ENCODE measurements at regions not wholly inside any gene's neighbourhood (a gene's known extent, or its start where the extent isn't known, plus 50 kb on each side); places are given as distances from the start of the nearest gene placed in this dataset.
"Not testable (repeated sequence)": the region's sequence is repeated elsewhere in the genome, so short reads cannot be mapped to it uniquely, and the experiment has no call there.

- TF ChIP-seq ATF3 (IDR thresholded peaks at IDR 0.05) = no peak
These were observed 369.0 kb downstream of the MAT2B start (continued) for GRCh38 chr5:163874431-163874830.

- H3K27ac ChIP-seq (ENCODE audit: low read depth in 1 of 2, low read length in 2 of 2); H3K27me3 ChIP-seq (ENCODE audit: control insufficient read depth in 4 of 4, insufficient read depth in 4 of 4, low read length in 3 of 4); DNase-seq (ENCODE audit: low spot score); H3K9ac ChIP-seq (ENCODE audit: low read depth in 1 of 2, low read length in 2 of 2); H3K4me3 ChIP-seq (ENCODE audit: low read depth in 1 of 3, low read length in 3 of 3); H3K9me3 ChIP-seq (ENCODE audit: control insufficient read depth in 4 of 4, low read length in 3 of 4); H3K36me3 ChIP-seq (ENCODE audit: control insufficient read depth in 4 of 4, insufficient read depth in 3 of 4, low read depth in 1 of 4, low read length in 3 of 4); H3K4me1 ChIP-seq (ENCODE audit: control insufficient read depth in 4 of 4, insufficient read depth in 4 of 4, low read length in 3 of 4): not testable (repeated sequence)
- 90% methylated on average over 3 of the region's 3 CpGs for WGBS
These were observed 369.5 kb downstream of the MAT2B start for GRCh38 chr5:163874912-163875311.

- no peak for TF ChIP-seq REST (IDR thresholded peaks at IDR 0.05)
- TF ChIP-seq RXRA (IDR thresholded peaks at IDR 0.05) = no peak
- TF ChIP-seq NR2F2 (IDR thresholded peaks at IDR 0.05) = no peak
- no peak for TF ChIP-seq MAX (IDR thresholded peaks at IDR 0.05)
- no peak for TF ChIP-seq TAF1 (conservative IDR thresholded peaks at IDR 0.05)
- H3K9ac ChIP-seq (ENCODE audit: low read depth in 1 of 2, low read length in 2 of 2) = no peak overlapping the region
- no peak overlapping the region for H3K4me3 ChIP-seq (ENCODE audit: low read depth in 1 of 3, low read length in 3 of 3)
- no peaks in the 10 kb centered on the region for H3K27me3 ChIP-seq (ENCODE audit: control insufficient read depth in 4 of 4, insufficient read depth in 4 of 4, low read length in 3 of 4)
- peaks cover 0 to 1% (median 0%) of the 10 kb centered on the region in 4 donors for H3K9me3 ChIP-seq (ENCODE audit: control insufficient read depth in 4 of 4, low read length in 3 of 4)
- H3K36me3 ChIP-seq (ENCODE audit: control insufficient read depth in 4 of 4, insufficient read depth in 3 of 4, low read depth in 1 of 4, low read length in 3 of 4) = no peaks in the 10 kb centered on the region
- 94% methylated on average over 1 of the region's 1 CpG for WGBS
- no peak overlapping the region for H3K27ac ChIP-seq (ENCODE audit: low read depth in 1 of 2, low read length in 2 of 2)
- no peak for DNase-seq (ENCODE audit: low spot score)
- no peaks in the 10 kb centered on the region for H3K4me1 ChIP-seq (ENCODE audit: control insufficient read depth in 4 of 4, insufficient read depth in 4 of 4, low read length in 3 of 4)
These were observed 372.4 kb downstream of the MAT2B start for GRCh38 chr5:163877865-163878264.

GRCh38 chr5:163878490-163878889, 373.1 kb downstream of the MAT2B start:
- Histone ChIP-seq H3K36me3 (ENCODE audit: control insufficient read depth in 4 of 4, insufficient read depth in 3 of 4, low read depth in 1 of 4, low read length in 3 of 4) (no peaks in the 10 kb centered on the region), H3K27ac (ENCODE audit: low read depth in 1 of 2, low read length in 2 of 2) (no peak overlapping the region), H3K27me3 (ENCODE audit: control insufficient read depth in 4 of 4, insufficient read depth in 4 of 4, low read length in 3 of 4) (no peaks in the 10 kb centered on the region), H3K4me3 (ENCODE audit: low read depth in 1 of 3, low read length in 3 of 3) (no peak overlapping the region), H3K9me3 (ENCODE audit: control insufficient read depth in 4 of 4, low read length in 3 of 4) (peaks cover 0 to 1% (median 0%) of the 10 kb centered on the region in 4 donors), H3K9ac (ENCODE audit: low read depth in 1 of 2, low read length in 2 of 2) (no peak overlapping the region), H3K4me1 (ENCODE audit: control insufficient read depth in 4 of 4, insufficient read depth in 4 of 4, low read length in 3 of 4) (no peaks in the 10 kb centered on the region)
- 84% methylated on average over 1 of the region's 1 CpG for WGBS
- no peak for DNase-seq (ENCODE audit: low spot score)
- TF ChIP-seq HNF4A (conservative IDR thresholded peaks at IDR 0.05) = no peak
- TF ChIP-seq EGR1 (IDR thresholded peaks at IDR 0.05; ENCODE audit: low read depth in 2 of 2) = no peak
- no peak for TF ChIP-seq FOXA2 (IDR thresholded peaks at IDR 0.05)
- TF ChIP-seq TAF1 (conservative IDR thresholded peaks at IDR 0.05) = no peak
- TF ChIP-seq RXRA (IDR thresholded peaks at IDR 0.05) = no peak
- TF ChIP-seq SP1 (IDR thresholded peaks at IDR 0.05) = no peak
- no peak for TF ChIP-seq FOXA1 (IDR thresholded peaks at IDR 0.05)
- no peak for TF ChIP-seq CTCF (IDR thresholded peaks at IDR 0.05; ENCODE audit: low read depth, low read length, missing input control)
- no peak for TF ChIP-seq YY1 (IDR thresholded peaks at IDR 0.05)
- TF ChIP-seq NR2F2 (IDR thresholded peaks at IDR 0.05) = no peak
- TF ChIP-seq RAD21 (IDR thresholded peaks at IDR 0.05) = no peak
- no peak for TF ChIP-seq JUND (IDR thresholded peaks at IDR 0.05)
- TF ChIP-seq REST (IDR thresholded peaks at IDR 0.05) = no peak
- no peak for TF ChIP-seq ATF3 (IDR thresholded peaks at IDR 0.05)
- no peak for TF ChIP-seq HNF4G (IDR thresholded peaks at IDR 0.05)

Data from liver (tissue), 8 donors.